NCI-H2227 (cell line): ENCODE measurements at regions not wholly inside any gene's neighbourhood (a gene's known extent, or its start where the extent isn't known, plus 50 kb on each side); places are given as distances from the start of the nearest gene placed in this dataset.
"Not testable (repeated sequence)": the region's sequence is repeated elsewhere in the genome, so short reads cannot be mapped to it uniquely, and the experiment has no call there.

Experiments
- DNase-seq: peaks from one replicate; lab custom pipeline; 2025; ENCODE audit not compliant: unreplicated experiment; lab: John Stamatoyannopoulos, UW

DNA sequence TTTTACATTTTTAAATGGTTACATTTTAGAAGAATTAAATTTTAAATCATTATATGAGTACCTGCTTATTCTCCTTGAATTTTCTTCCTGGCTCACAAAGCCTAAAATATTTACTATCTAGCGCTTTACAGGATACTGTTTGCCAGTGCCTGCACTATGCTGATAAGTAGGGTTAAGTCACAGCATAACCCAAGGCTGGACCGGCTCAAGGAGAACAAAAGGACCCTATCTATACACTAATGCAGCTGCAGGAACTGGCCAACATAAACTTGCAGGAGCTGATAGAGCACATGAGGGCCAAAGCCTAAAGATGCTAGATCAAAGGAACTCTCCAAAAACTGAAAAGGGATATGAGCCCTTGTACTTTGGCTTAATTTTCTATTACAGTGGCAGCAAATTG is 1086.9 kb upstream of the TMPRSS15 start:
- no peak for DNase-seq

DNA sequence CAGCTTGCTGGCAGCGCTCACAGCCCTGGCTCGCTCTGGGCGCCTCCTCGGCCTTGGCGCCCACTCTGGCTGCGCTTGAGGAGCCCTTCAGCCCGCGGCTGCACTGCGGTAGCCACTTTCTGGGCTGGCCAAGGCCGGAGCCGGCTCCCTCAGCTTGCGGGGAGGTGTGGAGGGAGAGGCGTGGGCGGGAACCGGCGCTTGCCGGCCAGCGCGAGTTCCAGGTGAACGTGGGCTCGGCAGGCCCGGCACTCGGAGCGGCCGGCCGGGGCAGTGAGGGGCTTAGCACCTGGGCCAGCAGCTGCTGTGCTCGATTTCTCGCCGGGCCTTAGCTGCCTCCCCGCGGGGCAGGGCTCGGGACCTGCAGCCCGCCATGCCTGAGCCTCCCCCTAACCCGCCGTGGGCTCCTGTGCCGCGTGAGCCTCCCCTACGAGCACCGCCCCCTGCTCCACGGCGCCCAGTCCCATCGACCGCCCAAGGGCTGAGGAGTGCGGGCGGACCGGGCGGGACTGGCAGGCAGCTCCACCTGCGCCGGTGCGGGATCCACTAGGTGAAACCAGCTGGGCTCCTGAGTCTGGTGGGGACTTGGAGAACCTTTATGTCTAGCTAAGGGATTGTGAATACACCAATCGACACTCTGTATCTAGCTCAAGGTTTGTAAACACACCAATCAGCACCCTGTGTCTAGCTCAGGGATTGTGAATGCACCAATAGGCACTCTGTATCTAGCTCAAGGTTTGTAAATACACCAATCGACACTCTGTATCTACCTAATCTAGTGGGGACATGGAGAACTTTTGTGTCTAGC is 1090.1 kb upstream of the TMPRSS15 start:
- not testable (repeated sequence) for DNase-seq

GRCh38 chr21:19501115-19501514 is 1097.5 kb upstream of the TMPRSS15 start:
- no peak for DNase-seq

DNA sequence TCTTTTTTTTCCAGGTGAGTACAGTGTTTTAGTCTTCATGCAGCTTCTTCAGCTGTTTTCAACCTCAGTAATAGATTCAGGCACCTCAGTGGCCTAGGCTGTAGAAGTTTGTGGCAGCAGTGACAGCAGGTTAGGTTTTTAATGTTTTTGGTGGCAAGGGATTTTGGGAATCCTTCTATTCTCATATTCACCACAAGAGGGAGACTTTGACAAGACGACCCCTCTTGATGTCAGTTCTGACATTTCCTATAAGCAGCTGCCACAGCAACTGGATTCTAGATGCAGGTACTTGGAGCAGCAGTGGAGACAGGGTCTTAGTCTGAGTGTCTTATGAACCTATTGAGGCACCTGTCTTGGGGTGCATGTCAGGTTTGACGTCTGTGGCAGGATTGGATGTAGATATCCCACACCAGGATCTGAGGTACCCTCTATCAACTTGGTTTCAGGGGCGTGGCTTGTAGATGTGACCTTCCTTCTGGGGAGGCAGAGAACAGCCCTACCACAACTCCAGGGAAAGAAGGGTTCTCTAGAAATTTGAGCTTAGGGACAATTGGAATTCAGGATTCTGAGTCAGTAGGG is 1104.2 kb upstream of the TMPRSS15 start:
- DNase-seq: no peak

DNA sequence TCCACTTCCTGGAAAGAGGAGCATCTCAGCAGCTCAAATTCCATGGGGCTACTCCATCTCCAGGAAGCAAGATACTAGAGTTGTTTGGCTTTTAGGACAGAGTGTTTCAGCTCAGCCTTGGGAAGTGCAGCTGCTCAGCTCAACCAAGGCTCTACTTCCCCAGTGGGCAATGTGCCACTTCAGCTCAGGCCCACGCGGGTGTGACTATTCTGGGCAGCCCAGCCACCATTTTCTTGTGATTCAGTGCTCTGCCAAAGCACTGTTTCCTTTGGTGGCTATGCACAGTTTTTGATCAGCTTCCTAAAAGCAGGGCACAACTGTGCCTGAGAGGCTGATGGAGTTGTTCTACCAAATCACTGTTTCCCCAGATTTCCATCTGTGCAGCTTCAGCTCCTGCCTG is 1104.9 kb upstream of the TMPRSS15 start:
- no peak for DNase-seq

DNA sequence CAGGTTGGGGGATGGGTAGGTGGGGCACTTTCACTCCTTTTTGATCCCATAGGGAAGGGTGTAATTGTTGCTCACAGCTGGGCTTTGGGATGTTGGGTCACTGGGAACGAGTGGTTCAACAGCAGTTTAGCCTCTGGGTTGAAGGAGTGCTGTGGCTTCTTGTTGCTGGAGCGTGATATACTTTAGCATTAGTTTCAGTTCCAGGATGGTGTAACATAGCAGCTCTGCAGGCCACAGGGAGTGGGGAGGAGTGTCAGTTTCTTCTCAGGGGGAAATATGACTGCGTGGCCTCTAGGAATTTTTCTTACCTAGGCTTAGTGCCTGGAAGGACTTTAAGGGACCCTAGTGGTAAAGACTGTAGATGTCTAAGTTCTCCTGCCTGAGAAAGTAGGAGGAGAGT is 1105.3 kb upstream of the TMPRSS15 start:
- no peak for DNase-seq

DNA sequence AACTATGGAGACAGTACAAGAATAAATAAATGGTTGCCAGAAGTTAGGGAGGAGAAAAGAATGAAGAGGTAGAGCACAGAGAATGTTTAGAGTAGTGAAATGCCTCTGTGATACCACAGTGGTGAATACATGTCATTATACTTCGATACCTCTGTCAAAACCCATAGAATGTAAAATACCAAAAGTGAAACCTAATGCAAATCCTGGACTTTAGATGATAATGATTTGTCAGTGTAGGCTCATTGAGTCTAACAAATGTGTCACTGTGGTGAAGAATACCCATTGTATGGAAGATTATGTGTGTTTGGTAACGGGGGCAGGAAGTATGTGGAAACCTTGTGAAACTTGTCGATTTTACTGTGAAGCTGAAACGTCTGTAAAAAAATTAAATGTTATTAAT is 1106.5 kb upstream of the TMPRSS15 start:
- no peak for DNase-seq

- DNase-seq: no peak
Measured at GRCh38 chr21:19510653-19511052, 1107.1 kb upstream of the TMPRSS15 start.

DNA sequence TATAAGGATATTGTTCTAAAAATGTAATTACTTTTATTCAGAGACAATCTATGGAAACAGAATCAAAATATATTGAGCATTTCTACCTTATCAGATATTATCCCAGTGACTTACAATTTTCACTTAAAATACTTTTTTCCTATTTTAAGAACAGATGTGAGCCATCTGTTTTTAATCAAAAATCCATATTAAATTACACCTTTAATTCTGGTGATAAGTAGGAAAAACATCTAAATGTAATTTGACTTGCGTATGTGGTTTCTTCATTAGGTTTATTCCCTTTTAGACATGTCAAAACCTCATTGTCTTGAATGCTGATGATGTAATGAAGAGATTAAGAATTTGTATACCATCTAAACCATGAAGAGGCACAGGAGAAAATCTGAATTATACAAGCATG is 1118.8 kb upstream of the TMPRSS15 start:
- DNase-seq: no peak

DNA sequence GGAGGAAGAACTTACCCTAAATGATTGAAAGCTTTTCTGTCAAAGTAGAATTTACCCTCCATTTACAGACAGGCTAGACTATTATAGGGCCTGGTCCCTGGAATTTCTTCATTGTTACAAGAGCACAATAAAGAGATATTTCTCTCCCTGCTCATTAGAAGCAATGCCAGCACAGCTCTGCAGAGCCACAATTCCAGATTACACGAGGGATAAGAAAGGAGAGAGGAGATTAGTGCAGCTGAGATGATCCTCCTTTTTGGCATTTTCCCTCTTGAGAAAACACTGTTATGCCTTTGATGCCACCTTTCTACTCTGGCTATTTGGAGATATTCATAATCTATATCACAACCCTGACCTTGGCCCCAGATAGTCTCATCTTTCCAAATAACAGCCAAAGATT is 1119.5 kb upstream of the TMPRSS15 start:
- DNase-seq: no peak

GRCh38 chr21:19523746-19524145 is 1120.2 kb upstream of the TMPRSS15 start:
- DNase-seq: no peak

DNA sequence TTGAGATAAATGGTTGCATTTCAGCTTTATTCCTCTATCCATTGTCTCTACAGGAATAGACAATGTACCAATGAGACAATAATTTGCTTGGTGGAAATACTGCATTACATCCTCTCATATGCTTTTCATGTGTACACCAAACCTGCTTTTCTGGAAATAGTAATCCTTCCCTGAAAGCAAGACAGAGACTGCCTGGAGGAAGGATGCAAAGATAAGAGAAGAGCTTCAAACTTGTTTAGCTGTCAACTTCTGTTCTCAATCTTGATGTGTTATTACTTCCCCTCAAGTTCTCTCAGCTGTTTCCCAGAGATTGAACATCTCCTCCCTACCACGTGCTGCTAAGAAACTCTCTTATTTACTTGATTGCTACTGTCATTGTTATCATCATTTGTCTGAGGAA is 1125.4 kb upstream of the TMPRSS15 start:
- no peak for DNase-seq

DNA sequence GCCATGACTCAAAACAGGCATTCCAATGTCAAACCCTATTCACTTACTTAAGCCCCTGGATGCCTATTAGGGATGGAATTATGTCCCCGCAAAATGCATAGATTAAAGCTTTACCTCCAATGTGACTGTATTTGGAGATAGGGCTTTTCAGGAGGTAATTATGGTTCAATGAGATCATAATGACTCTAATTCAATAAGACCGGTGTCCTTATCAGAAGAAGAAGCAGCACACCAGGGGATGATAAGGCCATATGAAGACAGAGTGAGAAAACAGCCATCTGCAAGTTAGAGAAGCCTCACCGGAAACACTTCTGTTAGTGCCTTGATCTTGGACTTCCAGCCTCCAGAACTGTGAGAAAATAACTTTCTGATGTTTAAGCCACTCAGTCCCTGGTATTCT is 1131.8 kb upstream of the TMPRSS15 start:
- DNase-seq: no peak

- no peak for DNase-seq
Measured at GRCh38 chr21:19537116-19537515, 1133.5 kb upstream of the TMPRSS15 start.

DNA sequence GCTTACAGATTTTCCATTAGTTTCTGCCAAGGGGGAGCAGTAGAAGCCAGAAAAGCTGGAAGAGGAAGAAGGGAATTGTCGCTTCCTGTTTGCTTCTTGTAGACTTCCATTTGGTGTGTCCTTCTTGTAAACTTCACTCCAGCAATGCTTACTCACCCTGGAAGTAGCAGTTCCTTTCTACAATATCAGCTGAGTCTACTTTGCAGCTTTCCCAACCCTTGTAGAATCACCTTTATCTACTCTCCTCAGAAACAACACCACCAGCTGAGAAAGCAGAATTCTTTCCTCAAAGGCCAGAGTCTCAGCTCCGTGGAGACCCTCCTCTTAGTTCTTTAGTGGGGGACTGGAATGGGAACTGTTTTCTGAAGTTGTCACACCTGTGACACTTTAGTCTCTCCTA is 1136.7 kb upstream of the TMPRSS15 start:
- no peak for DNase-seq

DNA sequence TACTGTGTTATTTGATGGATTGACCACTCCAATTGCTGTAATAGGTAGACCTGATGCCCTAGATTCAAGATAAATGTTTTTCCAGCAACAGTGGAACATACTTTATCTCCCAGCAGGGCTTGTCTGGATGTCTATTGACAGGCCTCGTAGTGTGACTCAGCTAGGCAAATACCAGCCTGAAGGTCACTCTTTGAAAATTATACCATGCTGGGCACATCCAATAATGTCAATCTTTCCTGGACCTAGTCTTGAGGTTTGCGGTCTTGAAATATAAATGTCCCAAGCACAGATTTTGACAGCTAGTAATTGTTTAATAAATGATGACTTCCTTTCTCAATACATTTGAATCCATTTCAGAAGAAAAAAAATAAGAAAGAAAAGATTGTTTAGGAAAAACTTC is 1138.0 kb upstream of the TMPRSS15 start:
- DNase-seq: no peak

GRCh38 chr21:19544493-19544892 is 1140.9 kb upstream of the TMPRSS15 start:
- DNase-seq: not testable (repeated sequence)

- DNase-seq: no peak
Measured at GRCh38 chr21:19547951-19548840, 1144.6 kb upstream of the TMPRSS15 start.

- DNase-seq: no peak
Measured at GRCh38 chr21:19553919-19554615, 1150.5 kb upstream of the TMPRSS15 start.

DNA sequence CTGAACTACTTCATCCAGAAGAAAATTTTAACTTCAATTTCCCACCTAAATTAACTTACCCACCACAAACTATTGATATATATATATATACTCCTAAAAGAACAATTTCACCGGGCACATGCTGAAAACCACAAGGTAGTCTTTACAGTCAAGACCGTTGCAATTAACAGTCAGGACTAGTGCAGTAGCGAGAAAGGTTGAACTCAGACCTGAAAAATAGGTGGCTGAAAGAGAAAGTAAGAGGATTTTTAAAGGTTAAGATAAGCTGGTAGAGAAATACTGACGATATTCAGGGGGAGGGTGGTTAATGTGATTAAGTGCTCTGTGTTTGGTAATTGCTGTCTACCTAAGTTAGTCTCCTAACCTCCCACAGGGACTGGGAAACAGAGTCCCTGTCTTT is 1153.5 kb upstream of the TMPRSS15 start:
- no peak for DNase-seq

DNA sequence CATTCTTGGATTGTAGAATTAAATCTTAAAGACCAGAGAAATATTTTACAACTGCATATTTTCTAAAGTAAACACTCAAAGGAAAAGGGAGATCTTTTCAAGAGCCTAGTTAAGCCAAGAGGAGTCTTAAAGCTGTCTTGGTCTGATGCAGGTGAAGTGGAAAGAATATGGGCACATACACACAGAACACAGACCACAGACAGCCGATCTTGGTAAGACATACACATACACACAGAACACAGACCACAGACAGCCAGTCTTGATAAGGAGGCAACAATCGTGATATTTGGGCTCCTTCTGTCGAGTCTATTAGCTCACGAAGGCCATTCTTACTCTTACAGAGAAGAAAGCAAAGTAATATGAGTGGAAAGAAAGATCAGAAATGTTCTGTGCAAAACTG is 1153.9 kb upstream of the TMPRSS15 start:
- no peak for DNase-seq
